ENCODE measurements at regions not wholly inside any gene's neighbourhood (a gene's known extent, or its start where the extent isn't known, plus 50 kb on each side); places are given as distances from the start of the nearest gene placed in this dataset.

- TF ChIP-seq POLR2A (IDR thresholded peaks at IDR 0.05) (no peak), CTCF (IDR thresholded peaks at IDR 0.05) (no peak)
Measured at GRCh38 chr3:159773706-159774105, 214.9 kb upstream of the IL12A start.
